Endothelial cell of umbilical vein (primary cell): ENCODE measurements at regions not wholly inside any gene's neighbourhood (a gene's known extent, or its start where the extent isn't known, plus 50 kb on each side); places are given as distances from the start of the nearest gene placed in this dataset.

Source experiments
- BruUV-seq: library from RNA; stranded (reverse); fragments of 400-500 nt; replicated peaks from 2 replicates; lab custom pipeline; 2021; lab: Mats Ljungman, UMichigan
- CTCF ChIA-PET: fragments of 300-600, 350-600 bp; sonication (Branson Sonifier 250); formaldehyde crosslinking; loops from one replicate; lab custom pipeline; 2021; ENCODE audit warnings: antibody characterized with exemption, inconsistent platforms; lab: Charles Lee
- POLR2A ChIA-PET: fragments of 300-600, 350-600 bp; sonication (Branson Sonifier 250); formaldehyde crosslinking; loops from one replicate; lab custom pipeline; 2021; ENCODE audit warnings: antibody characterized with exemption, inconsistent platforms; lab: Charles Lee
- DNase-seq: peaks from one replicate; pipeline ENCODE4 v3.0.0-alpha.2; 2011; ENCODE audit warnings: low read depth, low spot score
- FAIRE-seq: peaks from 2 replicates; lab custom pipeline; 2011; peaks lifted over from hg19 to GRCh38; lab: Jason Lieb, UNC
- H2AFZ ChIP-seq: 2 replicates; pipeline ENCODE4 v1.6.0; 2012; ENCODE audit warnings: low read depth, low read length, control low read depth, inconsistent platforms
- H3K27ac ChIP-seq: 2 replicates; pipeline ENCODE4 v1.5.1; 2011; ENCODE audit warnings: low read depth, mild to moderate bottlenecking, control low read depth, low read length, moderate library complexity; ENCODE audit not compliant: insufficient read depth
- H3K27me3 ChIP-seq, 2 experiments: 2 replicates each; pipeline versions ENCODE4 v1.6.0 to v1.6.1; 2011; ENCODE audit warnings: low read length in 2 of 2, mixed read lengths in 1 of 2; ENCODE audit not compliant: control insufficient read depth in 2 of 2, insufficient read depth in 2 of 2
- H3K36me3 ChIP-seq, 2 experiments: 2 replicates in 1 of 2; 3 replicates in 1 of 2; pipeline ENCODE4 v1.5.1; 2011; ENCODE audit warnings: low read length in 2 of 2, mild to moderate bottlenecking in 1 of 2, moderate library complexity in 1 of 2; ENCODE audit not compliant: control insufficient read depth in 2 of 2, insufficient read depth in 2 of 2; ENCODE audit errors: extremely low read depth in 1 of 2
- H3K4me1 ChIP-seq: 3 replicates; pipeline ENCODE4 v1.5.1; 2011; ENCODE audit warnings: mild to moderate bottlenecking, low read length; ENCODE audit not compliant: control insufficient read depth, insufficient read depth; ENCODE audit errors: extremely low read depth
- H3K4me2 ChIP-seq: 2 replicates; pipeline ENCODE4 v1.6.1; 2011; ENCODE audit warnings: low read length, control low read depth, mixed read lengths; ENCODE audit not compliant: insufficient read depth
- H3K4me3 ChIP-seq, 3 experiments: fragments of 200-600 bp in 1 of 3; sonication (generic), shearing (Covaris generic) in 1 of 3; replicated peaks in 1 of 3; 2 replicates each; pipeline ENCODE4 v1.5.1; 2011 to 2016; ENCODE audit warnings: control low read depth in 3 of 3, low read length in 3 of 3, mild to moderate bottlenecking in 2 of 3, inconsistent platforms in 1 of 3, low read depth in 1 of 3, moderate library complexity in 1 of 3; ENCODE audit not compliant: insufficient read depth in 1 of 3
- H3K79me2 ChIP-seq: 2 replicates; pipeline ENCODE4 v1.6.0; 2012; ENCODE audit warnings: low read length, inconsistent platforms; ENCODE audit not compliant: control insufficient read depth, insufficient read depth
- H3K9ac ChIP-seq: replicated peaks from 2 replicates; pipeline ENCODE3; 2011; ENCODE audit warnings: low read length, control low read depth; ENCODE audit not compliant: insufficient read depth; ENCODE audit errors: extremely low read depth
- H3K9me1 ChIP-seq: replicated peaks from 3 replicates; pipeline ENCODE4 v1.6.0; 2011; ENCODE audit warnings: mild to moderate bottlenecking, low read length; ENCODE audit not compliant: control insufficient read depth, insufficient read depth; ENCODE audit errors: extremely low read depth
- H3K9me3 ChIP-seq: replicated peaks from 2 replicates; pipeline ENCODE4 v1.5.1; 2012; ENCODE audit warnings: low read length, inconsistent platforms; ENCODE audit not compliant: control insufficient read depth, insufficient read depth
- H4K20me1 ChIP-seq: replicated peaks from 2 replicates; pipeline ENCODE3; 2011; ENCODE audit warnings: mild to moderate bottlenecking, low read length; ENCODE audit not compliant: control insufficient read depth, insufficient read depth; ENCODE audit errors: extremely low read depth
- CTCF ChIP-seq, 2 donors: IDR thresholded peaks; 1 replicate in 1 of 2; 2 replicates in 1 of 2; pipeline ENCODE4 v1.5.1; 2011; ENCODE audit warnings: low read length in 2 of 2, mild to moderate bottlenecking in 2 of 2, moderate library complexity in 2 of 2, control low read depth in 1 of 2, inconsistent platforms in 1 of 2, low read depth in 1 of 2; ENCODE audit not compliant: insufficient read depth in 1 of 2; ENCODE audit errors: extremely low read depth in 1 of 2
- EZH2 ChIP-seq: IDR thresholded peaks from 2 replicates; pipeline ENCODE4 v1.6.1; 2012; ENCODE audit warnings: borderline replicate concordance, low read depth, mild to moderate bottlenecking, moderate library complexity, low read length, inconsistent platforms; ENCODE audit not compliant: severe bottlenecking
- FOS ChIP-seq: IDR thresholded peaks from 2 replicates; pipeline ENCODE4 v1.6.1; 2011; ENCODE audit warnings: mild to moderate bottlenecking, low read length, moderate library complexity, borderline replicate concordance; ENCODE audit not compliant: insufficient read depth
- GATA2 ChIP-seq: IDR thresholded peaks from 2 replicates; pipeline ENCODE4 v1.7.0; 2011; ENCODE audit warnings: low read depth, mild to moderate bottlenecking, moderate library complexity, mixed read lengths, low read length; ENCODE audit not compliant: insufficient read length, insufficient read depth
- JUN ChIP-seq: IDR thresholded peaks from 2 replicates; pipeline ENCODE4 v1.6.1; 2011; ENCODE audit warnings: borderline replicate concordance, low read depth; ENCODE audit not compliant: insufficient read length, insufficient read depth
- MAX ChIP-seq: IDR thresholded peaks from 2 replicates; pipeline ENCODE4 v1.6.1; 2011; ENCODE audit not compliant: insufficient read depth, insufficient read length
- MYC ChIP-seq: IDR thresholded peaks from one replicate; pipeline ENCODE4 v1.6.1; 2011; ENCODE audit warnings: mild to moderate bottlenecking, low read depth, low read length
- POLR2A ChIP-seq: IDR thresholded peaks from 2 replicates; pipeline ENCODE4 v1.6.1; 2012; ENCODE audit warnings: low read depth, mild to moderate bottlenecking, control low read depth, low read length
- POLR2AphosphoS5 ChIP-seq: IDR thresholded peaks from 2 replicates; pipeline ENCODE4 v1.6.1; 2012; ENCODE audit warnings: low read depth, mild to moderate bottlenecking, control low read depth, low read length, moderate library complexity; ENCODE audit not compliant: insufficient read depth
- dilution Hi-C: fragments of 300-500 bp; cut with MboI; formaldehyde crosslinking; loops from one replicate; pipeline ENCODE4 v1.15.0; 2019; ENCODE audit warnings: low sequenced_read_pairs; ENCODE audit not compliant: extremely low pct_ligation_motif_present
- intact Hi-C: fragments of 100-400 bp; cut with micrococcal nuclease; formaldehyde crosslinking; loops from one replicate; pipeline ENCODE4 v1.10.0; 2022

- Histone ChIP-seq H3K9me1 (no peaks in the 10 kb centered on the region), H3K9ac (no peak overlapping the region), H2AFZ (no peak overlapping the region), H3K4me3 (no peak overlapping the region), H3K9me3 (no peaks in the 10 kb centered on the region), H3K79me2 (no peaks in the 10 kb centered on the region), H4K20me1 (no peaks in the 10 kb centered on the region), H3K4me1 (peaks cover 38% of the 10 kb centered on the region), H3K27me3 (no peaks in the 10 kb centered on the region), H3K36me3 (no peaks in the 10 kb centered on the region), H3K27ac (no peak overlapping the region), H3K4me2 (no peak overlapping the region)
- CTCF ChIA-PET = interaction anchor here (1.1 kb wide), 1 partner anchor 993 kb away, joined by 4 read pairs; no protein-coding TSS in a partner anchor
- DNase-seq (no peak), FAIRE-seq (no peak)
- POLR2A ChIA-PET = no interaction called here
- TF ChIP-seq POLR2A = no peak
- TF ChIP-seq GATA2 = no peak
- no peak for TF ChIP-seq MAX
- TF ChIP-seq JUN = no peak
- no peak for TF ChIP-seq CTCF (IDR thresholded peaks at IDR 0.05; ENCODE audit: extremely low read depth in 1 of 2, insufficient read depth in 1 of 2, low read depth in 1 of 2, low read length in 2 of 2)
- TF ChIP-seq EZH2 = no peak
- no peak for TF ChIP-seq MYC
- TF ChIP-seq POLR2AphosphoS5 = no peak
- no peak for TF ChIP-seq FOS
- BruUV-seq = no TSS peak
- dilution Hi-C loops = no loop called here
- intact Hi-C loops = no loop called here
Observed at GRCh38 chr3:144774897-144775296, 803.3 kb downstream of the DIPK2A start.
